BJ (cell line): ENCODE measurements at regions not wholly inside any gene's neighbourhood (a gene's known extent, or its start where the extent isn't known, plus 50 kb on each side); places are given as distances from the start of the nearest gene placed in this dataset.

ENCODE experiments used
- CTCF ChIA-PET: fragments of 350-600 bp; formaldehyde crosslinking; extraction: SDS; loops from one replicate; lab custom pipeline; 2021; ENCODE audit warnings: antibody characterized with exemption, inconsistent platforms; lab: Yijun Ruan, JAX
- POLR2A ChIA-PET: fragments of 300-600 bp; sonication (Branson Sonifier 250); formaldehyde crosslinking; extraction: SDS; loops from one replicate; lab custom pipeline; 2021; ENCODE audit warnings: antibody characterized with exemption; lab: Charles Lee
- DNase-seq: peaks from one replicate; pipeline ENCODE4 v3.0.0-alpha.2; 2011; ENCODE audit warnings: low read depth
- H3K27me3 ChIP-seq: 2 replicates; pipeline ENCODE4 v1.6.0; 2011; ENCODE audit warnings: low read length; ENCODE audit not compliant: control insufficient read depth, insufficient read depth
- H3K36me3 ChIP-seq: 2 replicates; pipeline ENCODE4 v1.5.1; 2011; ENCODE audit warnings: low read length; ENCODE audit not compliant: control insufficient read depth, insufficient read depth
- H3K4me3 ChIP-seq: 2 replicates; pipeline ENCODE4 v1.5.1; 2011; ENCODE audit warnings: low read depth, mild to moderate bottlenecking, control low read depth, low read length
- CTCF ChIP-seq: IDR thresholded peaks from 2 replicates; pipeline ENCODE4 v1.5.1; 2011; ENCODE audit warnings: low read depth, mild to moderate bottlenecking, control low read depth, inconsistent platforms, low read length, moderate library complexity; ENCODE audit not compliant: insufficient read depth

- CTCF ChIA-PET, result no interaction called here
- H3K36me3 ChIP-seq, result no peaks in the 10 kb centered on the region
- TF ChIP-seq CTCF, result no peak
- POLR2A ChIA-PET, result no interaction called here
- H3K27me3 ChIP-seq, result no peaks in the 10 kb centered on the region
- no peak for DNase-seq
- H3K4me3 ChIP-seq, result no peak overlapping the region
Measured at GRCh38 chr2:52897511-52898044, 870.0 kb upstream of the CHAC2 start.

GRCh38 chr2:52895726-52896340, 871.8 kb upstream of the CHAC2 start:
- no peak for TF ChIP-seq CTCF
- DNase-seq, result no peak
- H3K4me3 ChIP-seq, result no peak overlapping the region
- no peaks in the 10 kb centered on the region for H3K36me3 ChIP-seq
- ChIA-PET CTCF (no interaction called here), POLR2A (no interaction called here)
- no peaks in the 10 kb centered on the region for H3K27me3 ChIP-seq

GRCh38 chr2:52886556-52886955, 881.0 kb upstream of the CHAC2 start:
- no peak for TF ChIP-seq CTCF
- Histone ChIP-seq H3K27me3 (no peaks in the 10 kb centered on the region), H3K4me3 (no peak overlapping the region), H3K36me3 (no peaks in the 10 kb centered on the region)
- CTCF ChIA-PET, result no interaction called here
- no peak for DNase-seq
- POLR2A ChIA-PET, result no interaction called here

- ChIA-PET CTCF (no interaction called here), POLR2A (no interaction called here)
- TF ChIP-seq CTCF, result no peak
- H3K36me3 ChIP-seq, result no peaks in the 10 kb centered on the region
- no peak for DNase-seq
- H3K4me3 ChIP-seq, result no peak overlapping the region
- no peaks in the 10 kb centered on the region for H3K27me3 ChIP-seq
Measured at GRCh38 chr2:52884761-52885352, 882.7 kb upstream of the CHAC2 start.

GRCh38 chr2:52882974-52883373, 884.6 kb upstream of the CHAC2 start:
- DNase-seq, result no peak
- CTCF ChIA-PET, result no interaction called here
- no peaks in the 10 kb centered on the region for H3K36me3 ChIP-seq
- POLR2A ChIA-PET, result no interaction called here
- no peaks in the 10 kb centered on the region for H3K27me3 ChIP-seq
- TF ChIP-seq CTCF, result no peak
- no peak overlapping the region for H3K4me3 ChIP-seq
